Subcutaneous abdominal adipose tissue (tissue), 5 donors: ENCODE measurements at regions not wholly inside any gene's neighbourhood (a gene's known extent, or its start where the extent isn't known, plus 50 kb on each side); places are given as distances from the start of the nearest gene placed in this dataset.

Source experiments
- H3K27ac ChIP-seq: one replicate; pipeline ENCODE4 v1.7.0; 2013; ENCODE audit warnings: low read depth, mild to moderate bottlenecking, inconsistent platforms, low read length, moderate library complexity
- H3K27me3 ChIP-seq, 5 donors: one replicate each; pipeline ENCODE4 v1.7.0; 2013; ENCODE audit warnings: low read length in 5 of 5, inconsistent platforms in 1 of 5; ENCODE audit not compliant: control insufficient read depth in 5 of 5, insufficient read depth in 4 of 5
- H3K36me3 ChIP-seq, 5 donors: one replicate each; pipeline ENCODE4 v1.7.0; 2013; ENCODE audit warnings: low read length in 5 of 5; ENCODE audit not compliant: control insufficient read depth in 5 of 5, insufficient read depth in 5 of 5
- H3K4me1 ChIP-seq, 5 donors: one replicate each; pipeline ENCODE4 v1.7.0; 2013; ENCODE audit warnings: low read length in 5 of 5, mild to moderate bottlenecking in 3 of 5, moderate library complexity in 1 of 5; ENCODE audit not compliant: control insufficient read depth in 5 of 5, insufficient read depth in 5 of 5
- H3K4me3 ChIP-seq, 5 donors: one replicate each; pipeline ENCODE4 v1.7.0; 2013; ENCODE audit warnings: low read length in 5 of 5, low read depth in 1 of 5
- H3K9ac ChIP-seq, 5 donors: one replicate each; pipeline ENCODE4 v1.7.0; 2013; ENCODE audit warnings: low read length in 5 of 5, mild to moderate bottlenecking in 4 of 5, moderate library complexity in 3 of 5
- H3K9me3 ChIP-seq, 5 donors: one replicate each; pipeline ENCODE4 v1.7.0; 2013; ENCODE audit warnings: low read length in 5 of 5; ENCODE audit not compliant: control insufficient read depth in 5 of 5
- donor health status: healthy.
- donor health status: healthy.
- donor health status: healthy.
- donor health status: healthy.
- donor health status: healthy.

DNA sequence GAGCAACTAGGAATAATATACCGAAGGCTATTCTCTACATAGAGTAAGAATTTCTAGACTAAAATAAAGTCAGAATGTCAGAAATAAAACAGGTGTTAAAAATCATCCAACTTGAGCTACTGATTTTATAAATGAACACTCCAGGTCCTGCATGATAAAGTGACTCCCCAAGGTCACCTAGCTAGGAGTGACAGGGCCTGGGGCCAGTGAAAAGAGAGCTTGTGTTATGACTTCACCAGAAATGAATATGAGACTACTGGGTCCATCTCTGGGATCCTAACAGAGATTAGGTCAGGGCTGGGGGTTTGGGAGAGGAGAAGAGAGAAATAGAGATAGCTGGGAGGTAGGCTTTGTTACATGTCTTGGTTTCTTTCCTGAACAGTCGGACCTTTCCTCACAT, 89.7 kb upstream of the CYP1B1 start:
- Histone ChIP-seq H3K9me3 (peaks cover 0 to 2% (median 0%) of the 10 kb centered on the region in 5 donors), H3K4me1 (peaks cover 0 to 9% (median 0%) of the 10 kb centered on the region in 5 donors), H3K36me3 (no peaks in the 10 kb centered on the region), H3K9ac (no peak overlapping the region), H3K27ac (no peak overlapping the region), H3K4me3 (no peak overlapping the region), H3K27me3 (no peaks in the 10 kb centered on the region)

DNA sequence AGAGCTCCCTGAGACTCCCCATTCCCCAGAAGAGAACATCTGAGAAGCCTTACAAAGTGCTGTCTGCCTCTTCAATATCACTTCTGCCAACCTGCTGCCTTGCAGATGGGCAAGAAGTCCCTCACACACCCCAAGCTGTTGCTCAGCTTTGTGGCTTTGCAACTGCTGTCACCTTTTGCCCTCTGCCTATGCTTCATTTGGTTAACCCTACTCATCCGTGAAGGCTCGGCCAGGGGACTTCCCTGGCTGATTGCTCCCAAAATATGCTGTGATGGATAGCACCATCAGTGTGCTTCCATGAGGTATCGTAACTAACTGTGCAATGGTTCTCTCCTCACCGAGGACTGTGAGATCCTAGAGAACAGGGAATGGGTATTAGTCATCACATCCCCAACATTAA, 88.9 kb upstream of the CYP1B1 start:
- Histone ChIP-seq H3K36me3 (no peaks in the 10 kb centered on the region), H3K4me1 (peaks cover 0 to 14% (median 5%) of the 10 kb centered on the region in 5 donors), H3K4me3 (no peak overlapping the region), H3K9ac (no peak overlapping the region), H3K9me3 (no peaks in the 10 kb centered on the region), H3K27ac (no peak overlapping the region), H3K27me3 (no peaks in the 10 kb centered on the region)

DNA sequence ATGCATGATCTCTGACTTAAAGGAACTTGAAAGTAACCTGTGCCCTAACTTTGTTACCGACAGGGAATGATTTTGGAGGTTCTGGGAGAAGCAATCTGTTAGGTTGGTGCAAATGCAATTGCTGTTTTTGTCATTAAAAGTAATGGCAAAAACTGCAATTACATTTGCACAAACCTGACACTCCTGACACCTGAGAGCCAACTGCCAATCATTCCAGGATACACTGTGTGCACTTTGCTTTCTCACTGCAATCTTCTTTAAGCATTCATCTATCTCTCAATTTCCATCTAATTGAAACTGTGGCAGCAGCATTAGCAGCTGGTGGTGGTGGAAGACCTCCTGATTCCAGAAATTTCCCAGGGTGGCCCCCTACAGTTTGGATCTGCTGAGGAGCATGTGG, 87.6 kb upstream of the CYP1B1 start:
- H3K4me1 ChIP-seq = peaks cover 5 to 26% (median 18%) of the 10 kb centered on the region in 5 donors
- H3K36me3 ChIP-seq = no peaks in the 10 kb centered on the region
- no peaks in the 10 kb centered on the region for H3K27me3 ChIP-seq
- no peaks in the 10 kb centered on the region for H3K9me3 ChIP-seq
- no peak overlapping the region for H3K9ac ChIP-seq
- H3K27ac ChIP-seq = no peak overlapping the region
- H3K4me3 ChIP-seq = no peak overlapping the region

- Histone ChIP-seq H3K4me1 (peaks cover 5 to 27% (median 23%) of the 10 kb centered on the region in 5 donors), H3K9ac (no peak overlapping the region), H3K27me3 (no peaks in the 10 kb centered on the region), H3K9me3 (no peaks in the 10 kb centered on the region), H3K27ac (no peak overlapping the region), H3K4me3 (no peak overlapping the region), H3K36me3 (no peaks in the 10 kb centered on the region)
Observed at GRCh38 chr2:38163006-38163405, 87.1 kb upstream of the CYP1B1 start.

- H3K9ac ChIP-seq = no peak overlapping the region
Observed at GRCh38 chr2:38160516-38160915, 84.6 kb upstream of the CYP1B1 start.

GRCh38 chr2:38159597-38159996, 83.6 kb upstream of the CYP1B1 start:
- Histone ChIP-seq H3K9ac (no peak overlapping the region), H3K36me3 (no peaks in the 10 kb centered on the region), H3K9me3 (no peaks in the 10 kb centered on the region), H3K27me3 (no peaks in the 10 kb centered on the region), H3K27ac (no peak overlapping the region), H3K4me3 (no peak overlapping the region), H3K4me1 (peaks cover 5 to 33% (median 18%) of the 10 kb centered on the region in 5 donors)

More at GRCh38 chr2:38160516-38160915, 84.6 kb upstream of the CYP1B1 start:
- Histone ChIP-seq H3K27me3 (no peaks in the 10 kb centered on the region), H3K9me3 (no peaks in the 10 kb centered on the region), H3K36me3 (no peaks in the 10 kb centered on the region), H3K27ac (no peak overlapping the region), H3K4me3 (no peak overlapping the region), H3K4me1 (peaks cover 5 to 31% (median 18%) of the 10 kb centered on the region in 5 donors)

GRCh38 chr2:38159191-38159590, 83.2 kb upstream of the CYP1B1 start:
- Histone ChIP-seq H3K27me3 (no peaks in the 10 kb centered on the region), H3K9me3 (no peaks in the 10 kb centered on the region), H3K9ac (peak overlapping the region in 1 of 5 donors; percentile 35), H3K4me3 (no peak overlapping the region), H3K27ac (peak overlapping the region; percentile 6), H3K4me1 (peaks cover 5 to 35% (median 18%) of the 10 kb centered on the region in 5 donors), H3K36me3 (no peaks in the 10 kb centered on the region)

DNA sequence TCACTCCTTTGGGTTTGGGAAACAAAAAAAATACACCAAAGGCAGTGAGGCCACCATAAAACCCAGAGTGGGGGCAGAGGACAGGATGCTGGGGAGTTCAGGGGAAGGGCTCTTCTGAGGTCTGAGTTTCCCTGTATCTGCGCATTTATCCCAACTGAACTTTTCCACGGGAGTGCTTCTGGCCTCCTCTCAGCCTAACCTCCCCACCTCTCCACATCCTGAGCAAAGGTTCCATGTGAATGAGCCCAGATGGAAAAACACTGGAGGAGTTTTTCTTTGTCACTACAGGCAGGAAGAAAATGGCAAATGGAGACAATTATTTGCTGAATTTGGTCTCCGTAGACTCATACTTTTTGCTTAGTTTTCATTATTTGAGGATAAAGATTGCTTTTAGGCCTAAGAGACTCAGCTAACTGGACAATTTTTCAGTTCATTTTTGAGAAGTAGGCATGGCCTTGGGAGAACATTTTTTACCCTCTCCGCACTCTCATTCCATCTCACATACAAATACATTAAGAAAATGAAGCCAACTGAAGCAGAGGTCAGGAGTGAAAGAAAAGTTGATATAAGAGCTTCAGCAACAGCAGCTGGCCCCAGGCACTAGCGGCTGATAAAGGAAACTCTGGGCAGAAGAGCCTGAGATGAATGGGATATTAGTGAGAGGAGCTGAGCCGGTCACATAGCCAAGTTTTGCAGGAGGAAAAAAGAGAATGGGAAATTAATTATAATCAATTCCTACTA, 82.6 kb upstream of the CYP1B1 start:
- Histone ChIP-seq H3K9me3 (no peaks in the 10 kb centered on the region), H3K9ac (peak overlapping the region in 1 of 5 donors; percentile 35), H3K36me3 (no peaks in the 10 kb centered on the region), H3K4me3 (no peak overlapping the region), H3K27me3 (no peaks in the 10 kb centered on the region), H3K27ac (peak overlapping the region; percentile 6), H3K4me1 (peaks cover 5 to 35% (median 22%) of the 10 kb centered on the region in 5 donors)

DNA sequence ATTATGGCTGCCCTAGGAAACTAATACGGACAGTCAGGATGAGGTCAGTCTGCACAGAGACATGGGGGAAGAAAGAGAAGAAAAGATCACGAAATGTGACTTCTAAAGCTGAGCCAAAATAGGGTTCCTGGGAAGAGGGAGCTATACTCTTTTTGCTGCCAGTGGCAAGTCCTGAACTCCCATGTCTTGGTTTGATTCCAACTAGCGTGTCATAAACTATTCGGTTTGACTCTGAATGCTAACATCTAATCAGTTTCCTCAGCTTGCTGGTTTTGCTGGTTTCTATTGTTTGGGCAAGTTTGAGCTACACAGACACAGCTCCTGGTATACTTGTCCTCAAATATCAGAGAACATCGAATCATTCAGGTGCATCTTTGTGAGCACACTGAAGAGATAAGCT, 80.5 kb upstream of the CYP1B1 start:
- Histone ChIP-seq H3K9ac (no peak overlapping the region), H3K9me3 (no peaks in the 10 kb centered on the region), H3K36me3 (no peaks in the 10 kb centered on the region), H3K4me3 (no peak overlapping the region), H3K27ac (no peak overlapping the region), H3K27me3 (no peaks in the 10 kb centered on the region), H3K4me1 (peaks cover 5 to 35% (median 22%) of the 10 kb centered on the region in 5 donors)

GRCh38 chr2:38155015-38155414, 79.1 kb upstream of the CYP1B1 start:
- Histone ChIP-seq H3K36me3 (no peaks in the 10 kb centered on the region), H3K9ac (no peak overlapping the region), H3K27me3 (no peaks in the 10 kb centered on the region), H3K27ac (no peak overlapping the region), H3K4me3 (no peak overlapping the region), H3K9me3 (no peaks in the 10 kb centered on the region), H3K4me1 (peaks cover 5 to 32% (median 20%) of the 10 kb centered on the region in 5 donors)
